MCF 10A (cell line): ENCODE measurements at regions not wholly inside any gene's neighbourhood (a gene's known extent, or its start where the extent isn't known, plus 50 kb on each side); places are given as distances from the start of the nearest gene placed in this dataset.

ENCODE experiments used
- BruUV-seq: library from RNA; stranded (reverse); fragments of 400-500 nt; replicated peaks from 2 replicates; lab custom pipeline; 2021; lab: Mats Ljungman, UMichigan
- CTCF ChIA-PET: fragments of 300-600 bp; sonication (Branson Sonifier 250); formaldehyde crosslinking; extraction: SDS; loops from one replicate; lab custom pipeline; 2021; ENCODE audit warnings: antibody characterized with exemption, inconsistent platforms; lab: Yijun Ruan, JAX
- POLR2A ChIA-PET: fragments of 300-600, 350-650 bp; sonication (Branson Sonifier 250); formaldehyde crosslinking; extraction: SDS; loops from one replicate; lab custom pipeline; 2020; ENCODE audit warnings: antibody characterized with exemption, inconsistent platforms; lab: Yijun Ruan, JAX
- DNase-seq: peaks from one replicate; pipeline ENCODE4 v3.0.0-alpha.2; 2018; ENCODE audit not compliant: unreplicated experiment
- H3K27ac Mint-ChIP-seq: one replicate; pipeline ENCODE4 v1.8.0; 2022; ENCODE audit warnings: mild to moderate bottlenecking, low read depth, mixed read lengths; ENCODE audit not compliant: unreplicated experiment
- H3K27me3 Mint-ChIP-seq: one replicate; pipeline ENCODE4 v1.8.0; 2022; ENCODE audit warnings: mixed read lengths; ENCODE audit not compliant: insufficient read depth, unreplicated experiment
- H3K36me3 Mint-ChIP-seq: one replicate; pipeline ENCODE4 v1.8.0; 2022; ENCODE audit warnings: mild to moderate bottlenecking, moderate library complexity, mixed read lengths; ENCODE audit not compliant: insufficient read depth, unreplicated experiment
- H3K4me1 Mint-ChIP-seq: one replicate; pipeline ENCODE4 v1.8.0; 2022; ENCODE audit warnings: mixed read lengths; ENCODE audit not compliant: insufficient read depth, unreplicated experiment
- H3K4me3 Mint-ChIP-seq: one replicate; pipeline ENCODE4 v1.8.0; 2022; ENCODE audit warnings: mild to moderate bottlenecking, moderate library complexity, mixed read lengths; ENCODE audit not compliant: unreplicated experiment
- H3K9me3 Mint-ChIP-seq: one replicate; pipeline ENCODE4 v1.8.0; 2022; ENCODE audit warnings: mixed read lengths; ENCODE audit not compliant: unreplicated experiment
- intact Hi-C: fragments of 100-400 bp; cut with micrococcal nuclease; formaldehyde crosslinking; loops from 2 replicates; pipeline ENCODE4 v1.14.1; 2022
- TF ChIP-seq, protein P1 (sequence below): fragments of 200-600 bp; IDR thresholded peaks from one replicate; pipeline ENCODE4 v1.8.0; 2022; ENCODE audit warnings: antibody characterized with exemption, mild to moderate bottlenecking; ENCODE audit not compliant: unreplicated experiment

DNA sequence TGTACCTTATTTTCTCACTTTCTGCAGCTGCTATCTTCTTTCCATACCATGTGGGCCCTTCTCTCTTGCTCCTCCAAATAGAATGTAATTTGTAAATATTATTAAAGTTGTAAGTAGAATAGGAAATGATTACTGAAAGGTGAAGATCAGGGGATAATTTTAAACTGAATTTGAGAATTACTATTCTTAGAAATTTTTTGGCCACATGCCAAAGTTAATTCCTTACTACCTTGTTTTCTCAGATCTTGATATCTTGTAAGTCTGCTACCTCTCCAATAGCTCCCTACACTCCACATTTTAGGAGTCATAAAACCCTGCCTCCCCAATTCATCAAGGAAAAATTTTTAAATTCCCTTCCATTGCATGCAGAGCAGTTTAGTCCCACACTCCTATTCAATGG, 442.7 kb downstream of the SATB2 start:
- Mint-ChIP-seq H3K4me3 (no peak overlapping the region), H3K9me3 (no peaks in the 10 kb centered on the region), H3K27me3 (peaks cover 12% of the 10 kb centered on the region), H3K4me1 (no peaks in the 10 kb centered on the region), H3K27ac (no peak overlapping the region), H3K36me3 (no peaks in the 10 kb centered on the region)
- BruUV-seq = no TSS peak
- DNase-seq = no peak
- POLR2A ChIA-PET = no interaction called here
- intact Hi-C loops = no loop called here
- CTCF ChIA-PET = no interaction called here
- TF ChIP-seq, protein P1, sequence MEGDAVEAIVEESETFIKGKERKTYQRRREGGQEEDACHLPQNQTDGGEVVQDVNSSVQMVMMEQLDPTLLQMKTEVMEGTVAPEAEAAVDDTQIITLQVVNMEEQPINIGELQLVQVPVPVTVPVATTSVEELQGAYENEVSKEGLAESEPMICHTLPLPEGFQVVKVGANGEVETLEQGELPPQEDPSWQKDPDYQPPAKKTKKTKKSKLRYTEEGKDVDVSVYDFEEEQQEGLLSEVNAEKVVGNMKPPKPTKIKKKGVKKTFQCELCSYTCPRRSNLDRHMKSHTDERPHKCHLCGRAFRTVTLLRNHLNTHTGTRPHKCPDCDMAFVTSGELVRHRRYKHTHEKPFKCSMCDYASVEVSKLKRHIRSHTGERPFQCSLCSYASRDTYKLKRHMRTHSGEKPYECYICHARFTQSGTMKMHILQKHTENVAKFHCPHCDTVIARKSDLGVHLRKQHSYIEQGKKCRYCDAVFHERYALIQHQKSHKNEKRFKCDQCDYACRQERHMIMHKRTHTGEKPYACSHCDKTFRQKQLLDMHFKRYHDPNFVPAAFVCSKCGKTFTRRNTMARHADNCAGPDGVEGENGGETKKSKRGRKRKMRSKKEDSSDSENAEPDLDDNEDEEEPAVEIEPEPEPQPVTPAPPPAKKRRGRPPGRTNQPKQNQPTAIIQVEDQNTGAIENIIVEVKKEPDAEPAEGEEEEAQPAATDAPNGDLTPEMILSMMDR = no peak

DNA sequence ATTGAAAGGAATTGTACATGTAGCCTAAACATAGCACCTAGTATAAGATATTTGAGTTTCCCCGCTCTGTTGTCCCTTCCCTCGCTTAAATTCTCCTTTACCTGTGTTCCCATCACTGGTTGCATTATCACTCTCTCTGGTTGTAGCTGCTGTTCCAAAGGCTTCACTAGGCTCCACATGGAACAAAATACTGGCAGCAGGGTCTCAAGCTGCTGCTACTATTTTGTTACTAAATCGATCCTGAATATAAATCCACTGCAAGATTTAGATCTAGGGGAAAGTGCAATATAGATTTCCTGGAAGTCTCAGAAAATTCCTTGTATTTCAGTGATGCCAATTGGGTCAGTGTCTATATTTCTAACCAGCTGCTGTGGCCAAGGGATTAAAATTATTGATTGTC, 443.5 kb downstream of the SATB2 start:
- TF ChIP-seq, protein P1 = no peak
- H3K4me1 Mint-ChIP-seq = no peaks in the 10 kb centered on the region
- no peak overlapping the region for H3K4me3 Mint-ChIP-seq
- POLR2A ChIA-PET = no interaction called here
- no peaks in the 10 kb centered on the region for H3K9me3 Mint-ChIP-seq
- H3K27me3 Mint-ChIP-seq = peaks cover 12% of the 10 kb centered on the region
- no TSS peak for BruUV-seq
- CTCF ChIA-PET = interaction anchor here (0.6 to 1.2 kb wide), 2 partner anchors 303 to 454 kb away, joined by 3 read pairs; no protein-coding TSS in a partner anchor
- no peak overlapping the region for H3K27ac Mint-ChIP-seq
- intact Hi-C loops = no loop called here
- no peak for DNase-seq
- no peaks in the 10 kb centered on the region for H3K36me3 Mint-ChIP-seq

DNA sequence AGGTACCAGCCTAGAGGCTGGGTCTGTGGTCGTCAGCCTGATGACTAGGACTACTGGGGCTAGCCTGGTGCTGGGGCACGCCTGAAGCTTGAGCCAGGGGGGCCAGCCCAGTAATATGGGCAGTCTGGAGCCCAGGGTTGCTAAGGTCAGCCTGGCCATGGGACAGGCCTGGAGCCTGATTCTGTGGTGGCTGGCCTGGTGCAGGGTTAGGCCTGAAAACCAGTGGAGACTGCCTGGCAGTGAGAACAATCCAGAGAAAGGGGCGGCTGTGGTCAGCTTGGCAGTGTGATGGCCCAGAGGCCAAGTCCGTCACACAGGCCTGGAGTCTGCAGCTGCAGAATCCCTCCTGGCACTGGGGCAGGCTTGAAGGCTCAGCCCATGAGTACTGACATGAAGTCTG, 445.8 kb downstream of the SATB2 start:
- DNase-seq = no peak
- H3K36me3 Mint-ChIP-seq = no peaks in the 10 kb centered on the region
- POLR2A ChIA-PET = no interaction called here
- H3K27ac Mint-ChIP-seq = no peak overlapping the region
- CTCF ChIA-PET = interaction anchor here (0.6 kb wide), 1 partner anchor 623 kb away, joined by 4 read pairs; no protein-coding TSS in a partner anchor
- intact Hi-C loops = no loop called here
- H3K27me3 Mint-ChIP-seq = no peaks in the 10 kb centered on the region
- TF ChIP-seq, protein P1 = no peak
- no peaks in the 10 kb centered on the region for H3K9me3 Mint-ChIP-seq
- H3K4me3 Mint-ChIP-seq = no peak overlapping the region
- no peaks in the 10 kb centered on the region for H3K4me1 Mint-ChIP-seq
- no TSS peak for BruUV-seq

DNA sequence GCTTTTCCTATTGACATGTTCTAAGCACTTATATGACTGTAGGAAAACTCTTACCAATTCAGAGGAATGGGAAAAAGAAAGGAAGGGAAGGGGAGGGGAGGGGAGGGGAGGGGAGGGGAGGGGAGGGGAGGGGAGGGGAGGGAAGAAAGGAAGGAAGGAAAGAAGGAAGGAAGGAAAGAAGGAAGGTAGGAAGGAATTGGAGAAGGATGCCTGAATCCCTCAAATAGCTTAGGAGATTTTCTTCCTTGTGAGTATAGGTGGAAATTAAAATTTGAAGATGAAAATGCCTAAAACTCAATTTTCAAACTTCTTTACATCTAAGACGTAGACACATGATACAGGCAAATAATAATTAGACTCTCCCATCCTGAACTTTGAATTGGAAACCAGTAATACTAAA, 463.1 kb downstream of the SATB2 start:
- no peaks in the 10 kb centered on the region for H3K27me3 Mint-ChIP-seq
- no peaks in the 10 kb centered on the region for H3K9me3 Mint-ChIP-seq
- no peaks in the 10 kb centered on the region for H3K36me3 Mint-ChIP-seq
- no peak overlapping the region for H3K27ac Mint-ChIP-seq
- no peaks in the 10 kb centered on the region for H3K4me1 Mint-ChIP-seq
- intact Hi-C loops = no loop called here
- DNase-seq = no peak
- no peak overlapping the region for H3K4me3 Mint-ChIP-seq
- TF ChIP-seq, protein P1 = no peak
- no TSS peak for BruUV-seq
- ChIA-PET POLR2A (no interaction called here), CTCF (interaction anchor here (0.6 to 0.9 kb wide), 2 partner anchors 296 to 602 kb away, joined by 3 read pairs; no protein-coding TSS in a partner anchor)
